SK-N-SH (cell line): ENCODE measurements at regions not wholly inside any gene's neighbourhood (a gene's known extent, or its start where the extent isn't known, plus 50 kb on each side); places are given as distances from the start of the nearest gene placed in this dataset.

Experiments used
- CTCF ChIA-PET: fragments of 300-600, 350-600 bp; formaldehyde crosslinking; extraction: SDS; loops from one replicate; lab custom pipeline; 2021; lab: Yijun Ruan, JAX
- POLR2A ChIA-PET: fragments of 350-600 bp; sonication (Branson Sonifier 250); formaldehyde crosslinking; extraction: SDS; loops from one replicate; lab custom pipeline; 2020; ENCODE audit warnings: antibody characterized with exemption, inconsistent platforms; lab: Yijun Ruan, JAX
- DNase-seq: peaks from one replicate; pipeline ENCODE4 v3.0.0; 2012
- H2AFZ ChIP-seq: fragments of 200-600 bp; sonication (generic); 2 replicates; pipeline ENCODE4 v1.8.1; 2016; ENCODE audit warnings: antibody characterized with exemption, mild to moderate bottlenecking, low read depth
- H3F3A ChIP-seq: fragments of 200-600 bp; sonication (generic); replicated peaks from 2 replicates; pipeline ENCODE3; 2016; ENCODE audit warnings: antibody characterized with exemption, mild to moderate bottlenecking; ENCODE audit not compliant: insufficient read depth
- H3K27ac ChIP-seq, 2 experiments: fragments of 200-500 bp in 1 of 2; fragments of 200-600 bp in 1 of 2; sonication (Bioruptor generic) in 1 of 2; sonication (generic), shearing (Covaris generic) in 1 of 2; 2 replicates each; pipeline versions ENCODE4 v1.5.1 to v1.6.1; 2014 to 2016; ENCODE audit warnings: low read depth in 2 of 2, inconsistent platforms in 1 of 2, low read length in 1 of 2, mild to moderate bottlenecking in 1 of 2, mixed read lengths in 1 of 2
- H3K27me3 ChIP-seq: fragments of 200-600 bp; sonication (generic), shearing (Covaris generic); 2 replicates; pipeline ENCODE4 v1.6.1; 2016; ENCODE audit warnings: mixed run types; ENCODE audit not compliant: insufficient read depth
- H3K36me3 ChIP-seq, 2 experiments: fragments of 200-500 bp in 1 of 2; fragments of 200-600 bp in 1 of 2; sonication (Bioruptor generic) in 1 of 2; sonication (generic) in 1 of 2; replicated peaks in 1 of 2; 2 replicates each; pipeline versions ENCODE3 to v1.5.1; 2014 to 2016; ENCODE audit warnings: low read length in 1 of 2, mild to moderate bottlenecking in 1 of 2; ENCODE audit not compliant: insufficient read depth in 2 of 2, control insufficient read depth in 1 of 2
- H3K4me1 ChIP-seq, 2 experiments: fragments of 200-500 bp in 1 of 2; fragments of 200-600 bp in 1 of 2; sonication (Bioruptor generic) in 1 of 2; sonication (generic), shearing (Covaris generic) in 1 of 2; 2 replicates each; pipeline versions ENCODE4 v1.5.1 to v1.6.1; 2014 to 2016; ENCODE audit warnings: low read depth in 1 of 2, low read length in 1 of 2, mixed run types in 1 of 2; ENCODE audit not compliant: insufficient read depth in 2 of 2, control insufficient read depth in 1 of 2
- H3K4me2 ChIP-seq: fragments of 200-600 bp; sonication (generic), shearing (Covaris generic); 2 replicates; pipeline ENCODE4 v1.6.1; 2017; ENCODE audit warnings: mixed run types
- H3K4me3 ChIP-seq, 2 experiments: fragments of 200-500 bp in 1 of 2; fragments of 200-600 bp in 1 of 2; sonication (Bioruptor generic) in 1 of 2; sonication (generic), shearing (Covaris generic) in 1 of 2; 2 replicates each; pipeline versions ENCODE4 v1.5.1 to v1.8.1; 2014 to 2016; ENCODE audit warnings: low read depth in 2 of 2, inconsistent platforms in 1 of 2, low read length in 1 of 2, mild to moderate bottlenecking in 1 of 2, mixed read lengths in 1 of 2, moderate library complexity in 1 of 2
- H3K79me2 ChIP-seq: fragments of 200-600 bp; sonication (generic); 2 replicates; pipeline ENCODE4 v1.8.1; 2017; ENCODE audit warnings: mild to moderate bottlenecking; ENCODE audit not compliant: insufficient read depth
- H3K9ac ChIP-seq: fragments of 200-600 bp; sonication (generic); 2 replicates; pipeline ENCODE4 v1.6.1; 2017; ENCODE audit warnings: mixed run types
- H3K9me2 ChIP-seq: fragments of 200-600 bp; sonication (generic); 2 replicates; pipeline ENCODE4 v1.6.1; 2017; ENCODE audit warnings: mixed run types
- H3K9me3 ChIP-seq: fragments of 200-600 bp; sonication (generic); 2 replicates; pipeline ENCODE4 v1.6.1; 2017; ENCODE audit warnings: mixed run types, mild to moderate bottlenecking, moderate library complexity
- H4K20me1 ChIP-seq: fragments of 200-600 bp; sonication (generic); 2 replicates; pipeline ENCODE4 v1.6.1; 2017; ENCODE audit warnings: mild to moderate bottlenecking, mixed run types; ENCODE audit not compliant: insufficient read depth
- CTCF ChIP-seq: fragments of 200-600 bp; sonication (generic); IDR thresholded peaks from 2 replicates; pipeline ENCODE4 v1.6.1; 2017; ENCODE audit warnings: antibody characterized with exemption, mild to moderate bottlenecking, moderate library complexity
- FOXJ3 ChIP-seq: sonication (generic); formaldehyde crosslinking; IDR thresholded peaks from 2 replicates; pipeline ENCODE4 v1.5.1; 2020; ENCODE audit warnings: mild to moderate bottlenecking, missing genetic modification reagents
- FOXM1 ChIP-seq: IDR thresholded peaks from 2 replicates; pipeline ENCODE4 v1.4.0; 2012; ENCODE audit warnings: low read depth, mild to moderate bottlenecking
- JUND ChIP-seq: IDR thresholded peaks from 2 replicates; pipeline ENCODE4 v1.4.0; 2012
- MXI1 ChIP-seq: IDR thresholded peaks from 2 replicates; pipeline ENCODE4 v1.6.1; 2012; ENCODE audit warnings: mild to moderate bottlenecking, low read depth, low read length, improper control_type of control experiment
- NRF1 ChIP-seq: IDR thresholded peaks from 2 replicates; pipeline ENCODE4 v1.6.1; 2012; ENCODE audit warnings: low read depth, mild to moderate bottlenecking, low read length
- PBX3 ChIP-seq: IDR thresholded peaks from 2 replicates; pipeline ENCODE4; 2012
- POLR2AphosphoS5 ChIP-seq: IDR thresholded peaks from 2 replicates; pipeline ENCODE4 v1.6.1; 2012; ENCODE audit warnings: low read depth, low read length
- RCOR1 ChIP-seq: fragments of 150-350 bp; IDR thresholded peaks from 2 replicates; pipeline ENCODE4 v1.6.1; 2017; ENCODE audit warnings: antibody characterized with exemption, low read length
- RXRA ChIP-seq: IDR thresholded peaks from 2 replicates; pipeline ENCODE4 v1.4.0; 2012; ENCODE audit warnings: low read depth, mild to moderate bottlenecking, borderline replicate concordance
- SIN3A ChIP-seq: IDR thresholded peaks from 2 replicates; pipeline ENCODE4 v1.6.1; 2012; ENCODE audit warnings: low read depth, mild to moderate bottlenecking, low read length, moderate library complexity, borderline replicate concordance
- SMC3 ChIP-seq: IDR thresholded peaks from 2 replicates; pipeline ENCODE4 v1.6.1; 2012; ENCODE audit warnings: low read depth, low read length, improper control_type of control experiment
- TAF1 ChIP-seq: IDR thresholded peaks from 2 replicates; pipeline ENCODE4 v1.6.1; 2012; ENCODE audit warnings: low read depth, mild to moderate bottlenecking, low read length, moderate library complexity, borderline replicate concordance
- TCF12 ChIP-seq: IDR thresholded peaks from 2 replicates; pipeline ENCODE4 v1.4.0; 2012
- USF2 ChIP-seq: fragments of 150-350 bp; IDR thresholded peaks from 2 replicates; pipeline ENCODE4 v1.6.1; 2017; ENCODE audit warnings: antibody characterized with exemption, low read length, low read depth, borderline replicate concordance
- ZBTB33 ChIP-seq: IDR thresholded peaks from 2 replicates; pipeline ENCODE4 v1.4.0; 2012; ENCODE audit warnings: low read depth, borderline replicate concordance
- WGBS: methylation state at CpG from one replicate; pipeline ENCODE4 v1.1.6; 2017; ENCODE audit warnings: low lambda C conversion rate; 5-methylcytosine and 5-hydroxymethylcytosine counted together

- peaks cover 24% of the 10 kb centered on the region for H3K9me3 ChIP-seq
- H3K36me3 ChIP-seq: peaks cover 0 to 14% of the 10 kb centered on the region in 2 experiments
- no peaks in the 10 kb centered on the region for H4K20me1 ChIP-seq
- peaks cover 11% of the 10 kb centered on the region for H3F3A ChIP-seq
- no peak for DNase-seq
- no peaks in the 10 kb centered on the region for H3K27me3 ChIP-seq
- ChIA-PET POLR2A (no interaction called here), CTCF (interaction anchor here (1.3 to 1.8 kb wide), 3 partner anchors 8 to 11 kb away, joined by 5 to 7 read pairs (median 5); no protein-coding TSS in a partner anchor)
- no peak overlapping the region; the same call in 1 of the 2 replicates for H2AFZ ChIP-seq
- no peaks in the 10 kb centered on the region; a peak in 1 of 4 replicates for H3K4me1 ChIP-seq
- TF ChIP-seq MXI1 (no peak), PBX3 (peak; percentile 51; the same call in 1 of the 2 replicates), SMC3 (no peak), JUND (0 out of 2 replicates have a peak, but pooled peaks have one; percentile 15), RXRA (no peak), TCF12 (peak; percentile 33), NRF1 (no peak)
- no peaks in the 10 kb centered on the region for H3K9me2 ChIP-seq
- WGBS: 61% methylated on average over 2 of the region's 2 CpGs
- no peak overlapping the region for H3K4me3 ChIP-seq
- no peaks in the 10 kb centered on the region for H3K79me2 ChIP-seq
- 0 out of 2 replicates have a peak overlapping the region, but pooled peaks have one; percentile 9 for H3K4me2 ChIP-seq
- peak overlapping the region in 1 of 2 experiments; percentile 21; a peak in 2 of 4 replicates for H3K27ac ChIP-seq
- no peak overlapping the region for H3K9ac ChIP-seq
Measured at GRCh38 chr7:130822642-130823041, 88.6 kb upstream of the KLF14 start.

- 95% methylated on average over 2 of the region's 2 CpGs for WGBS
- Histone ChIP-seq H3K9ac (no peak overlapping the region), H3K79me2 (no peaks in the 10 kb centered on the region), H3K27me3 (no peaks in the 10 kb centered on the region), H3F3A (peaks cover 11% of the 10 kb centered on the region), H3K9me3 (peaks cover 24% of the 10 kb centered on the region), H3K9me2 (no peaks in the 10 kb centered on the region), H3K36me3 (peaks cover 0 to 13% of the 10 kb centered on the region in 2 experiments), H3K4me3 (no peak overlapping the region), H2AFZ (no peak overlapping the region), H3K4me1 (no peaks in the 10 kb centered on the region; a peak in 1 of 4 replicates), H3K27ac (peak overlapping the region in 1 of 2 experiments; percentile 21; a peak in 2 of 4 replicates), H4K20me1 (no peaks in the 10 kb centered on the region), H3K4me2 (0 out of 2 replicates have a peak overlapping the region, but pooled peaks have one; percentile 9)
- no peak for DNase-seq
- ChIA-PET POLR2A (no interaction called here), CTCF (interaction anchor here (1.3 to 1.5 kb wide), 2 partner anchors 8 to 9 kb away, joined by 5 to 7 read pairs; no protein-coding TSS in a partner anchor)
- TF ChIP-seq FOXJ3 (CRISPR knock-in tag) (no peak), TAF1 (no peak), SIN3A (no peak), RCOR1 (no peak), FOXM1 (no peak), RXRA (no peak), CTCF (no peak), POLR2AphosphoS5 (no peak), USF2 (no peak), ZBTB33 (no peak)
Measured at GRCh38 chr7:130823060-130823459, 89.1 kb upstream of the KLF14 start.
